Right lung (tissue), 2 donors: ENCODE measurements at regions not wholly inside any gene's neighbourhood (a gene's known extent, or its start where the extent isn't known, plus 50 kb on each side); places are given as distances from the start of the nearest gene placed in this dataset.

Source experiments
- DNase-seq, 2 donors: peaks; one replicate each; pipeline ENCODE4 v3.0.0-alpha.2; 2013

DNA sequence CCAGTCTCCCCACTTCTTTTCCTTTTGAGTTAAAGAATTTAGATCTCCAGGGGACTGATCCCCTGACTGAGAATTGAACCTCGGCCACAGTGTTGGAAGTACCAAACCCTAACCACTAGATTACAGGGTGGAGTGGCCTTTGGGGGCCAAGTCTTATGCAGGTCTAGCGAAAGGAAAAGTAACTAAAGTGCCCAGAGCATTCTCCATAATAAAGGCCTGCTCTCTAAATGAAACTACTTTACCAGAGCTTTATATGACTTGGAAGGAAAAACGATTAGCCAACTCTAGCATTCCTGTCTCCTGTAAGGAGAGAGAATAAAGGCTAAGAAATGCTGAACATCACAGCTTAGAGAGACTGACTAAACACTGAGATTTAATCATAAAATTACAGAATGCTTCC is 788.0 kb downstream of the C4orf33 start:
- no peak for DNase-seq

DNA sequence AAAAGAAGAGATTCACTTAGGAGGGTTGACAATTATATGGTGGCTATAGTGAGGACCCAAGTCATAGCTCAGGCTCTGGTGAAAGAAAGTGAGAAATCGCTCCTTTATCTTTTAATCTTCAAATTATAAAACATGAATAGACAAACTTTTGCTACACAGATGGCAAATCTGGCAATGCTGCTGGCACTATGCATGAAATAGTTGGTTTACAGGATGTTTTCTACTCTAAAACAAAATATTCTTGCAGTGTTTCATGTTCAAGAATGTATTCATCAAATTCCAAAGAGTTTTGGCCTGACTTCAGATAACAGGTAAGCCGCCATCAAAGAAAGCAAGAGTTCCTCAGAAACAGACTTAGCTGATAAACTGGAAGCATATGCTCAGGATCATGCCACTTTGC is 801.2 kb downstream of the C4orf33 start:
- no peak for DNase-seq

DNA sequence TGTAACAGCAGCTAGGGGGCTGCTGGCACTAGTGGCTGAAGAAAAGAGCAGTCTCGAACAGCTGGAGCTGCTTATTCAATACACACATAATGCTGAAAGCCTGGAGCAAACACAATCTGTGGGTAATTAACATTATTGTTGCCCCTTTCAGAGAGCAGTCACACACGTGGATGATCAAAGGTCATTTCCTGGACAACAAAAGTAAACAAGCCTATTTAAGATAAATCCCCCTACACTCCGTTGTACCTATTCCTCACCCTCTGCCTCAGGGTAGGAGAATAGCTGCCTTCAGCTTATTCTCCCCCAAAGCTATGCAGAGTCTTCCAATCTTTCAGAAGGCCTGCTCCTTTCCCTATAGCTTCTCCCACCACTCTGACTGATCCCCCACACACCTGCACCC is 803.9 kb downstream of the C4orf33 start:
- DNase-seq, result no peak

DNA sequence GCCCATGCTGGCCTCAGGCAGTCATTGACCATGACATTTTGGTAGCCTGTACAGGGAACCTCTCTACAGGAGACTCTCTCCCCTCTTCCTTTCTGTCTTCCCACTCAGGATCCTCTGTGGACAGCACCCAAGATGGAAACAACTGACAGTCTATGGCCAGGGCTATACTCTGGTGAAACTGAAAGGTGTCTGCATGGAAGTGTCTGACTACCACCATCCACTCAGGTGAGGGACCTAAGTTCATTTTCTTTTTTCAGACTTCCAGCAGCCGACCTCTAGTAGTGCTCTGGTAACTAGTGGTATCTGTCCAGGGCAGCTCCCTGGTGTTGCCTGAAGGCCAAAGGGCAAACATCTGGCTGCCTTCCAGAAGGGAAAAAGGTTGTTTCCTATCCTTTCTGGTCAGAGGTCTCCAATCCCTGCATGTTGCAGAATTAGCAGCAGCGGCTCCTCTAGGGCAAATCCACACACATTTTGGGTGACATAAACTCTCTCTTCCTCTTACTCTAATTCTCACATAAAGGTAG is 804.5 kb downstream of the C4orf33 start:
- DNase-seq, result no peak

DNA sequence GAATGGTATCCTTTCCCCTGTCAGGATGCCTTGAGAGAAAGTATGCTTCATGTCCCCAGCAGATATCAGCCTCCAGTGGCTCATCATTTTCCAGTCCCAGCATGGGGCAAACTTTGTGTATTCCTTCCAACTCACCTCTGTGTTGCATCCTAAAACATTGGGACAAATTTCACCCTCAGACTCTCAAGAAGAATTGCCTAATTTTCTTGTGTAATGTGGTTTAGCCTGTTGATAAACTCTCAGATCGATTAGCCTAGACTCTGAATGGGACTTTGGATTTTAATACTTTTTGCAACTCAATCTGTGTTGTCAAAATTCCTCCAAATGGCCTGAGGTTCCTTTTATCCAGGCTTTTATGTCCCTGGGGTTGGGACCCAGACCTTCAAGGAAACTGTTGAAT is 805.3 kb downstream of the C4orf33 start:
- DNase-seq, result no peak

DNA sequence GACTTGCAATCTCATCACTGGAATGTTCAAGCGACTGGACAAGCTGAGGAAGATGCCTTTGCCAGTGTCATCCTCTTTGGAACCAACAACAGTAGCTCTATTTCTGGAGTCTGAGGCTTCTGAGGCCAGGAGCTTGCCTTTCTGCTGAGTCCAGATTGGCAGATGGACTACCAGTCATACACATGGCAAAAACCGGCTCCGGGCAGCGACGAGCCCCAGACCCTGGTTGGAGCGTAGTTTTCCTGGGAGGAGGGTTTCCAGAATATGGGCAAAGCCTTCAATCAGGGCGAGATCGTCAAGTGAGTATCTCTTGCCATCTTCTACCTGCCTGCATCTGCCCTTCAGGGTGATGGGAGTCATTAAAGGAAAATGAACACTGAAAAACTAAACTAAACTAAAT is 807.9 kb downstream of the C4orf33 start:
- no peak for DNase-seq

DNA sequence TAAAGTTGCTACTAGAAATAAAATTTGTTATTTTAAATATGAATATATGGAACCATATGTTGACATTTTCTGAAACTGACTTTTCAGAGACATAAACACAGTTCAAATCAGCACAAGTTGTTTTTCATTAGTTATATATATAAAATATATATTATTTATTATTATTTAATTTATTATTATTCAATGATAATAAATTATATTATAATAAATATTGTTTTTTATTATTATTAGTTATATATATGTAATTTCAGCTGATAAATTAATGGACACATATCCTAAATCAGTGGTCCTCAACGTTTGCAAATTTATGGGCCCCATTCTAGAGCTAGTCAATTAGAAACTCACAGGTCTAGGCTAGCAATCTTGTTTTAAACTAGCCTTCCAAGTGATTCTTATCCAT is 809.3 kb downstream of the C4orf33 start:
- DNase-seq, result no peak

DNA sequence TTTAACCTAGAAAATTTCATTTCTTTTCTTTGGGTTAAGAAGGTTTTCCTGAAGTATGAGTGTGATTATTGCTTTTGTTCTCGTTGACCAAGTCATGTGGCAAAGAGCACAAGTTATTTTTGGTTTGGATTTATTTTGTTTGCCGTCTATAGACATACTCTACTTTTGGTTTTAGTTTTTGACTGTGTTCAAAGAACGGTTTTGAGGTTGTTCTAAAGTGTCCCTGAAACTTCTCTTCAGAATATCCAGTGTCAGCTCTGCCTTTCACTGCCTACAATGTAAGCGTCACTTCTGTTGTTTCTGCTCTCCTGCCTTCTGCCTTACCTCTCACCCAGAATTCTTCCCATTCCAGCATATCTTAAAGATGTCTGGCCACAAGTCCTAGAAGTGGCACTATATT is 812.2 kb downstream of the C4orf33 start:
- DNase-seq, result no peak

DNA sequence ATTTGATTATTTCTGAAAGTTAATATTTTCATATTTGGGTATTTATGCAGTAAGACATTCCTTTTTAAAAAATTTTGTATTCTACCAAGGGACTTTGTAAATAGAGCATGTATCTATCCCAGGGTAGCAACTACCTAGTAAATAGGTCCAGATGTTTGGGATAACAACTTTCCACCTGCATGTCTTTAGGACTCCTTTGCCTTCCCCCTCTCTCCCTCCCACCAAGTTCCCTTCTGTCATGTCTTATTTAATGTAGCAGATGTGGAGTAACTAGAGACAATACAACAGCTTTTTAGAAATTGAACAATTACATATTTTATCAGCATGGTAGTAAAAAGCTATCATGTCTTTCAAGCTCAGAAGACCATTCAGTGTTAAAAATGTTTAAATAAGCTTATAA is 821.0 kb downstream of the C4orf33 start:
- no peak for DNase-seq

DNA sequence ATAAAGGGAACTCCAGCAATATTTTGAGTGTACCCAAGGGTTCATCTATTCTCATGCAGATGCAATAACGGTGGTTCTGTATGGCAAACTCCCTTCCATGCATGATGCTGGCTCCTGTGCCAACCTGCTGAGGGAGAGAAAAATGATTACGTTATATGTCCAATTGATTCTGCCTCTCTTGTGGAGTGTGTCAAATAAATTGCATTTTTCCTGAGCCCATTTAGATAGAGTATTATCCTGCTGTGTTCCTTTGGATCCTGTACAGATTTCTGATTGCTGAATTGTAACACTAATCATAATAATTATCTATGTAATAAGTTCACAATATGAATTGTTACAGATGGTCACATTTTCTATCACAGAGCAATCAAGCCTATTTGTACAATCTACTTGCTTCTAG is 821.7 kb downstream of the C4orf33 start:
- no peak for DNase-seq

DNA sequence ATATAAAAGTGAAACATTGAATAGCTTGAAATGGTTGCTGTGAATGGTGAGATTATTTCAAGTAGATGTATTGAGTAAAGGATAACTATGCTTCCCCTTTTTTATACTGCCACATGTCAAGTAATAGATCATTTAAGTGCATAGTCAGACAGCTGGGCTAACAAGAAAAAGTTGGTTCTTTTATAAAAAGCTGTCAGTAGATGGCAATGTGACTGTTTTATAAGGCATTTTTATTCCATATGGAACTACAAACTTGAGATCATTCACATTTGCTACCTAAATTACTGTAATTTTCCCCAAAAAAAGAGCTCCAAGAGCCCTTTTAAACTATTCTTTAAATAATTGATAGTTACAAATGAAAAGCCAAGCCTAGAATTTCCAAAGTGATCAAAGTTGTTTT is 831.0 kb downstream of the C4orf33 start:
- DNase-seq, result no peak

DNA sequence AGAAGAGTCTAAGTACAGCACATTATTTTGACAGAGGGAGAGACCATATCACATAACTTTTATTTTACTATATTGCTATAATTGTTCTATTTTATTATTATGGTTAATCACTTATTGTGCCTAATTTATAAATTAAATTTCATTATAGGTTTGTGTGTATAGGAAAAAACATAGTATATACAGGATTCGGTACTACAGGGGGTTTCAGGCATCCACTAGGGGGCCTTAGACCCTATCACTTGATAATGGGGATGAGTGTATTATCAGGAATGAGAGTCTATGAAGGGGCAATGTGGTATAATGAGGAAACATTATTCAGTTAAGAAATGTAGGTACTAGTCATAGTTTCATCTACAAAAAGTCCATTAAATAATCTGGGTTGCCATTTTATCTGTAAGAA is 833.1 kb downstream of the C4orf33 start:
- DNase-seq, result no peak

DNA sequence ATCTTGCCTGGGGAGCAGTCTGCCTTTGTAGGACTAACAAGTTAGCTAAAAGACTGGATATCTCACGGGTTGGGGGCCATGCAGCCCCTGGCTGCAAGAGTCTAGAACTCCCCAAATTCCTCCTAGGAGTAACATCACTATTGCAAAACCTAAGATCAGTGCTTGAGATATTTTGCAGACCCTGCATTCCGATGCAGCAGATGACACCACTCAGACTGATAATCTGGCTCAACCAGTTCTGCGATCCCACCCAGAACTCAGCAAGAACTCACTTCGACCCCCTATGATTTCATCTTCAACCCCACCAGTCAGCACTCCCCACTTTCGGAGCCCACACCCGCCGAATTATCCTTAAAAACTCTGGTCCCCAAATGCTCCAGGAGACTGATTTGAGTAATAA is 834.0 kb downstream of the C4orf33 start:
- no peak for DNase-seq

DNA sequence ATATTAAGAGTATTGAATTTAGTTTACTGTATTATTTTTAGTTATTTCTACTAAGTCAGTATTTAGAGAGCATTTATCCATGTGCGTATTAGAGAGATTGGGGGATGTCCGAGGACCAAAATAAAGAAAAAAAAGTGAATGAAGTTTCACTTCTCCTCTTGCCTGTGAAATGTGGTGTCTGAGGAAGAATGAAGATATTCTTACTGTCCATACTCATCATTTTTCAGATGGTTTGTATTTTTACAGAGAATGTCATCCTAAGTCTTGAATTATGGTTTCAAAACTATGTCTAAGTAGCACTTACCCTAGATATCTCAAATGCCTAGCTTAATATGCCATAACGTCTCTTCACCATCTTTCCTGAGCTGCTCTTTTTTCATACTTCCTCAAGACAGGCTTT is 854.3 kb downstream of the C4orf33 start:
- DNase-seq, result no peak

DNA sequence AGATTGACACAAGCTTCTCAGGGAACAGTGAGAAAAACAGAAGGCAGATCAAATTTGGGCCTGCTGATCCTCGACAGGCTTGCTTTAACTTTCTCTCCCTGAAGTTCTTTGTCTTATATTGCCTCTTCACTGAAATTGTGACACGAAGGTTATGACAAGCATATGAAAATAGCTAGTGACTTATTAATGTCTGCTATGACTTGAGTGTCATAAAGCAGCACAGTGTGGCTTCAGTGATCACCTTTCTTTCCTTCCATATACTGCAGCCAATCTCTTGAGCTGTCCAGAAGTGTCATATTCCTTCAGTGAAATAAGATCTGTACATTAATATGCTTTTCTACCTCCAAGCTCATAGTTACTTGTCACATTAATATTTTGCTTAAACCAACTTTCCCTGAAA is 870.2 kb downstream of the C4orf33 start:
- no peak for DNase-seq

DNA sequence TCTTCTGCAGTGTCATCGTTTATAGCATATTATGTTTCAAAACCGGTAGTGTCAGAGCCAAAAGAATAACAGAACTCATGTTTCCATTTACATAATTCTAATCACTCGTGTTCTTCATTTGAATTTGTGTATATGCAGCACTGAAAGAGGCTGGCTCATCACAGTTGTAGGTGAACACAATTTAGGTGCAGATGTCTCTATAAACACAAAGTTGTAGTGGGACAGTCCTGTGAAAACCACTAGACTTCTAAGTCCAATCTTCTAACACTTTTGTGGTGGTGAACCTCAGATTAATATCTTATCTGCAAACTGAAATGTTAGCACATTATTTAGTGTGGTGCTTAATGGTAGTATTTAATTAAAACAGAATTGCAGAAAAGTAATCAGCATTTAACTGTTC is 872.4 kb downstream of the C4orf33 start:
- no peak for DNase-seq

DNA sequence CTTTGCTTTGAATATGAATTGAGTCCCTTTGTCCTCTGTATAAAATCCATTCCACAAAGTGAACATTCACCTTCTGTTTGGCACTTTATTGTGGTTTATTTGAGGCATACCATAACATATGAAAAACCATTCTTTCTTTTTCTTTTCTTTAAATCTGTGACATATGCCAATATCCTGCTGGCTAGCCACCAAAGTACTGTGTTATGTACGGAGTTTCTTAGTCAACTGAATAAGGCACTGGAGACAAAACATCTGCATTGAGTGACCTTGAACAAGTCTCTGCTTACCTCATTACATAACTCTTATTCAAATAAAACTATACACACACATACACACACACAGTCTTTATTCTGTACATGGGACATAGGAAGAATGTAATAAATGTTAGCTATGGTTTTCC is 872.8 kb downstream of the C4orf33 start:
- no peak for DNase-seq

DNA sequence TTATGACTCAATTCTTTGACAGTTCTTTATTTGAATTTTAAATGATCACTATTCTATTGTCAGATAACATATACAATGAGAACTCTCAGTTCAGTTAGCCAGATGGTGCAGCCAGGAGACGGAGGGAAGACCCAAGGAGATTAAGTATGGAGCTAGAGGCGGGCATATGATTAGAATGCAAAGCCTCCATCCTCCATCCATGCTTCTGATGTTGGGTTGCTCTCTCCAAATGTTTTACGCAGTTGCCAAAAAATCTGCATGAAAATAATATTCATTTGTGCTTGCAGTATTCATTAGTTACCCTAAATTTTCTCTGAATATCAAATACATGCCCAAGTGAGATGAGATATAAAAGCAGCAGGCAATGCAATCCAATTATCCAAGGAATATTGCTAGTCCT is 874.8 kb downstream of the C4orf33 start:
- DNase-seq, result no peak

DNA sequence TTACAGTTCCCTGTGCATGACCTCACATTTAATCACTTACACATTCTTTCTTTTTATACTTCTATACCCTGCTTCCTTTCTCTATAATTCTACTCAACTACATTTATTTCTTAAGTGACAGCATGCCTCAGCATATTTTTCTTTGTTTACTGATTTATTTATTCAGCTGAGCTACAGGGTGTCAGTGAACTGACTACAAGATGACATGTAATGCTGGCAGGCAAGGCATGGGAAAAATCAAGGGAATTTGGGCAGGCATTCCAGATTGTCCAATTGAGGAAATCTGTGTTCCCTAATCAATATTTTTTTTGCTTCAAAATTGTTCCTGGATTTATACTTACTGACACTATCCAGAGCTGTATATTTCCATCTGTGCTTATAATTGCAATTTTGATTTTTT is 875.5 kb downstream of the C4orf33 start:
- no peak for DNase-seq

DNA sequence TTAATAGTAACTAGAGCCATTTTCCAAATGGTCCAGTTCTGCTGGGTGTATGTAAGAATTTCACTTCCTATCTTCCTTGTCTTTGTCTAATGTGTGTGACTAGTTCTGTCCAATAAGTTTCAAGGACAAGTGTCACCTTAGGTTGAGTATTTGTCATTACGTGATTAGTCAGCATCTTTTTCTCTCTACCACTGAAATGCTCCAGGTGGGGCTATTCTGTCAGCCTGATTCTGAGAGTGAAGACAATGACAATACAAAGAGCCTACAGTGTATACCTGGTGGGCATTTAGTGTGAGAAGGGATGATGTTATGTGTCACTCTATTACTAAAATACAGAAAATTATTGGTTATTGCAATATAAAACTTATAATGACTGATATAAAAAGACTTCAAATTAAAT is 876.3 kb downstream of the C4orf33 start:
- no peak for DNase-seq

DNA sequence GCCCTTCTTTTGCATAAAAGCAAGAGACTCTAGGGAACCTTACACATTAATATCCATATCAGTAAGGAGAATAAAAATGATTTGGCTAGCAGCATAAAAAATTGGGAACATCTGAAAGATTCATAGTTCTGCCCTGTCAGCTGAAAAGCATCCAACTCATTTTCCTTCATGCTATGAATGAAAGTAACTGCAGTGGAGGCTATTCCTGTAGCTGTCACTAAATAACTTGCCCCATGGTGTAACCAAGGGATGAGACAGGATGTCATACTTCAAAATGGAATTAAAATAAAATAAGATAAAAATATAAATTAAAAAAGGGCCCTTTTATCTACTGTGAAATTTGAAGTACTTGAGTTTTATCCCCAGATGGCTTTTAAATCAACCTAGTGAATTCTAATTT is 878.8 kb downstream of the C4orf33 start:
- no peak for DNase-seq

DNA sequence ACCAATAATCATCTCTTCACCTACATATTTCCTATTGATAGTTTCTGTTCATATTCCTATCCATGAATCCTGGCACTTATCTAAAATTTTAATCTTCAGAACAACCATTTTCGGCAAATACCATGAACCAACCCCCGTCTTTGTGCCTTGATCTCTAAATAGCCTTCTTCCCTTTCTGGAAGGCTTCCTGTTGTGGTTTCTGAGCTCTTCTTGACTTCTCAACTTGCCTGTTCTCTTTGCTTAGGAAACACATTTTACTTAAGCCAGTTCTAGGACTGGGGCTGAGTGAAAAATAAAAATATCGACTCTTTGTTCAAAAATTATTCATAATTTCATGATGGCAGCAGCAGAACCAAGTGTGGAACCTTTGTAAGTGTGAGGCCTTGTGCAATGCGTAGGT is 882.4 kb downstream of the C4orf33 start:
- no peak for DNase-seq

DNA sequence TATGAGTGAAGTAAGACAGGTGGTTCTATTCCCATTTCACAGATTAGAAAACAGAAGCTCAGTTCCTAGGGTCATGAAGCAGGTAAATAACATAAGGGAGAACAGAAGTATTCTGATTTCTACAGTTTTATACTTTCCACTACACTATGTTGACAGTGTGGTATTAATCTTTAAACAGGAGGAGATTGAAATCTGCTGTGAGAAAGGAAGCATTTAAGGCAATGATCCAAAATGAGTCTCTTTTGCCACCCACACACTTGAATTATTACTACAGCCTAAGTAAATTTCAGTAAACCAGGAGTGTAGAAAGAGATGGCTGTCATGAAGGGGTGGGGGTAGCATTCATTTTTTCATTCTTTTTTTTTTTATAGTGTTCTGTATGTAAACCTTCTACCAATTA is 893.0 kb downstream of the C4orf33 start:
- DNase-seq, result no peak

DNA sequence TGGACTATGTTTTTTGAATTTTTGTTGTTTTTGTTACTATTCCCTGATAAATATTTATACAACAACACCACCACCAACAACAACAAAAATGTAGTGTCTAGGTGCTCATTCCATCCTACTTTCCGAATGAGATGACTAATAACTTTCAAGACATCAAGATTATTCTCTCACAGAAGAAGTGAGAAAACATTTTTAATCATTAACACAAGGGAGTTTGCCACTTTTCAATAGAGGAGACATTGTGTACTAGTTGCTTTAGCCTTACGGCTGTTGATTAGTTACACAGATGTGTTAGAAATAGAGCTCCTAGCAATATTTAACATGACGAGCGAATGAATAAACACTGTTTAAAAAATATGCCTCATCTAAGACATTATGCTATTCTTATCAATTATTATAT is 898.8 kb downstream of the C4orf33 start:
- DNase-seq, result no peak
